Activated CD8-positive, alpha-beta memory T cell treated with anti-CD3 and anti-CD28 coated beads for 48 hours (primary cell): ENCODE measurements at regions not wholly inside any gene's neighbourhood (a gene's known extent, or its start where the extent isn't known, plus 50 kb on each side); places are given as distances from the start of the nearest gene placed in this dataset.

Experiments
- DNase-seq, 3 experiments: peaks; one replicate each; pipeline ENCODE4 v3.0.0-alpha.2; 2020; ENCODE audit warnings: low read depth in 2 of 3, low spot score in 2 of 3

DNA sequence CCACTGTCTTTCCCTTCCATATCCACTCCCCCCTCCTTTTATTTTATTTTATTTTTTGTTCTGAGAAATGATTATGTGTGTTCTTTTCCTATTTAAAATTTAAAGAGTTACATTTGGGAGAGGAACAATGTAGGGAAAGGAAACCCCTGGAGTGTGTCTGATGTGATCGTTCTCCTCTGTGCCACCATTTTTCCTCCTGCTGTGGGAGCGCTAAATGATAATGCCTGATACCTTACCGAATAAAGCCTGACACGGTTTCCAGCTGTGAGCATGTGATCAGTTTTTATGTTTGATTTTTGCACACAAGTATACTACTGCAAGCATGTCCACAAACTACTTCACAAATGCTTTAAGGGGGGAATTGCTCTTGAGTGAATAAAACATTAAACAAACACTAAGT is 317.8 kb upstream of the FANCL start:
- DNase-seq: no peak

DNA sequence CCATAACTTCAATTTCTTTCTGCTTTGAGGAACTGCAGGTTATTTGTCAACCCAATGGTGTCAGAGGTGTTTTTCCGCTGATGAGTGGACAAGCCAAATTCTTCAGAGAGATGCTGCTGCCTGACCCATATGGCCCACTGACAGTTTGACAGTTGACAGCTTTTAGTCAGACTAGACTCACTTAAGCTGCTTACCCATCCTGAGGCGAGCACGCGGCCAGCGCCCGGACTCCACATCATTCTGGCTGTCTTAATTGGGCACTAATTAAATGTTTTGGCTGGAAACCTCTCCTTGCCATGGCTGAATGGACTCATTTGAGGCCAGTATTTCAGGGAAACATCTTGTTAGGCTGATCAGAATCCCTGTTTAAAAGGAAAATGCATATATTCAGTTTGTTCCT is 316.1 kb upstream of the FANCL start:
- no peak for DNase-seq

DNA sequence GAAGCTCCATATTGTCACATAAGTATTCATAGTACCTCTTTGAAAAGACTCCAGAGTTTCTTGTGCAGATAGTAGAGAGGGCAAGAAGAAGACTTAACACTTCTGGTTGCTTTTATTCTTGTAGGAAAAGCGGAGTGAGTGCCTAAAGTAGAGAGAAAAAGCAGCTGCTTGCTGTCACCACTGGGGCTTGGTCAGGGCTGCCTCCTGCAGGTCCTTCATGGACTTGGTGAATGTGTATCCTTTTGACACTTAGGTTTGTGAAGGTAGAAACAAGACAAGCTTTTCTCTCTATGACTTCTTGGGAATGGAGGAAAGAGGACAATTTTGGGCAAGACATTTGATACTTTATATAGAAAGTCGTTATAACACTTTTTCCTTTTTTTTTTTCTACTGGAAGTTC is 312.8 kb upstream of the FANCL start:
- DNase-seq: no peak

DNA sequence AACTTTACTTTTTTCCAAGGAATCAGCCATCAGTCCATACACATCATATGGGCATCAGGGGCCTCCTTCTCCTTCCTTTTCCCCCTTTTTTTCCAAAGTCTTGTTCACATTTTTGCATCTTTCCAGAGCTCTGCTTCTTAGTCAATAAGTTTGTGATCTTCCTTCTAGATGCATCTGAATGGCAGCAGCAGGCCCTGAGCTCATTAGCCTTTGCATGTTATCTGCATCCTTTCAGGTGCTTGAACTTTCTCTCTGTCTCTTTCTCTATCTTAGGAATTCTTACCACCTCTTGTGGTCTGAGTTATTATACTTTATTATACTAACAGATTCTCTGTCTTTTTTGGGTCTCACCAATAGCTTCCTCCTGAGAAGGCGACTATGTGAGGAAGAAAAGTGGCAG is 312.4 kb upstream of the FANCL start:
- DNase-seq: no peak

DNA sequence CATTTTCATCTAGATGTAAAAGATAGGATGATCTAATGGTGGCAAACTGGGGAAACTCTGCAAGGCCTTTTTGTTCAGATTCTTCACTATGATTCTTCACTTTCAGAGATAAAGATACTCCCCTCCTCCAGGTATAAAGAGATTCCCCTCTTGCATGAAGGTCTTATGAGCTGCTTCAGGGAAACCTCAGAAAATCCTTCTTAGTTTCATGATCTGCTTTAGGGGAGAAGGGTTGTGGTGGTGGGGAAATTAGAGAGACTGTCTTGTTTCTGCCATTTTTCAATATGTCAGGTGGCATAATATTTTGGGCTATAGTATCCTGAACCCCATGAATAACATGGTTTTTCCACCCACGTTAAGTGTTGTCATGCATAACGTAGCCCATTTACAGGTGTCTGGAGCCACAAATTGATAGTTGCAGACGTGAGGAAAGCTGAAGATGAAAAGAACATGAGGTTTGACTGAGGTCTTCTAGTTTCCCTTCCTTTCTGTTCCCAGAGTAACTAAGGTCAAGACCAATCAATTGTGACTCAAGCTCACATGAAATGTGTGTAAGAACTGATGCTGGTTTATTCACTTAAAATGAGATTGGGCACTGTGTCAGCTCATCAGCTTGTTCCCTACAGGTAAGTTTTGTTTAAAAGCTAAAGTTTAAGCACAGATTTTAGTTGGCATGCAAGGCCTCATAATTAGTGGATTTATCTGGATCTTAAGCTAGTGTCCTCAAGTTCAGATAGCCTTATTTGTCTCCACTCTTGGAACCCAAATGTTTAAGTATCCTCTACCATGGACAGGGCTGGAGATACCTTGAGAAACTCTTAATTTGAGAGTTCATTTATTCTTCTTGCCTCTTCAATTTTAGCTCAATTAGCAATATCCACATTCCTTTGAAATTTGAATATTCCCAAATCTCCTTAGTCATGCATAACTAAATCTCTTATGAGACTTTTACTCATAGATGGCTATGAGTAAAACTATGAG is 304.5 kb upstream of the FANCL start:
- DNase-seq: no peak

DNA sequence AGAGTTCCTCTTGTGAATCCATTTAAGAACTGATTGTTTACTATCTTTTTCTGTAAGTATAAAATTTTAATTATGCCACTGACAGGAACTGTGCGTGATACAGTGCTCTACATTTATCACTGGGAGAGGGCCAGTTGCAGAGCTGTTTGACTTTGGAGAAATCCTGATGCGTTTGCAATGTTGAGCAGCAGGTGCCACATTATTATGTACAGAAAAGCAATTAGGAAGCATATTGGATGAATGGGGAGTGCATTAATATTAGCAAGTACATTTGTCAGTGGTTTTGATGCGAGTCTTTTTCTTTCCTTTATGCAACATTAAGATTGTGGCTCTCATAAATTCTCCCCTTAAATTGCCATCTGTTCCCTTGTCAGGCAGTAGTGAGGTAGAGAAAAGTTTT is 302.3 kb upstream of the FANCL start:
- DNase-seq: no peak

DNA sequence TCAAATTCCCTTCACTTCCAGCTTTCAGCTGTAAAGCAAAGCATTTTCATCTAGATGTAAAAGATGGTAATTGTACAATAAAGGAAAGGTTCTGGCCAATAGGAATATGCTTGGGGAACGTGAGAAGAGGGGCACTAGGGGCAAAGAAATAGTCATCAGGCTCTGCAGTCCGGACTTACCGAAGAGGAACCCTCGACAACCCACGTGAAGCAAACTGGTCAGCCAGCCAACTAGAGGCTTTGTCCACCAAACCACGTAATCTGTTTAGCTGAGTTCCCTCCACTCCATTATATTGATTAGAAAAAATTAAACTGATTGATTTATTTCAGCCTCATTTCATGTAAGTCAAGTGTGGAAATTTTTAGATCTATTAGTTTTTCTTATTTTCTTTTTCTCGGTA is 300.4 kb upstream of the FANCL start:
- DNase-seq: no peak

DNA sequence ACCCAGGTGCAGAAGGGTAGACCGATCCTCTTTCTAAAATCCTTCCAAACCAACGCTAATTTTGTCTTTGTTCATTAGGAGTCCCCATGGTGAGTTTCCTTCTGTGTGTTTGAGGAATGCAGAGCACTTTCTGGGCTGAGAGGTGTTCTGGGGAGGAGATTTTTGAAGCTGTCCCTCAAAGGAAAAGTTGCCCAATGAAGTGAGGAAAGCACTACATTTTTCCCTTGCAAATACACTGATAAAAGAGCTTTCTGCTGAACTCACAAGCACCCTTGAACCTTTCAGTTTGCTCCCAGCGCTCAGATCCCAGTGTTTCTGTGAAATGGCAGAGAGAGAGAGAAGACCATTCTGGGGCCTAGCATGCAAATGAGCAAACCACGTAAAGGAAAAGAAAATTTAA is 299.6 kb upstream of the FANCL start:
- DNase-seq: no peak

DNA sequence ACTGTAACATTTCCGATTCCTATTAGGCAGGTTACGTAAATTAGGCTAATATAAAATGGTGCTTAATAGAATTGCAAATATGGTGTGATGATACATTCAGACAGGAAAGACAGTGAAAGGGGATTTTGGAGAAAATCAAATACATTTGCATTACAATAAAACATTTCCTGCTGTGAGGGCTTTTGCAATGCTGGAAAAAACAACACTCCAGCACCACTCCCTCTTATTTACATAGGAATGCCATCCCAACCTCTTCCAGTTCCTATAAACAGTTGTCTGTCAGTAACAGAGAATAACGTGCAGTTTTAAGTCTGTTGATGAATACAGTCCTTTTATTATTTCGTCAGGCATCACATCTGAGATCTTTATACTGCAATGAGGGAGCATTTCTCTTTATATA is 298.8 kb upstream of the FANCL start:
- DNase-seq: no peak

DNA sequence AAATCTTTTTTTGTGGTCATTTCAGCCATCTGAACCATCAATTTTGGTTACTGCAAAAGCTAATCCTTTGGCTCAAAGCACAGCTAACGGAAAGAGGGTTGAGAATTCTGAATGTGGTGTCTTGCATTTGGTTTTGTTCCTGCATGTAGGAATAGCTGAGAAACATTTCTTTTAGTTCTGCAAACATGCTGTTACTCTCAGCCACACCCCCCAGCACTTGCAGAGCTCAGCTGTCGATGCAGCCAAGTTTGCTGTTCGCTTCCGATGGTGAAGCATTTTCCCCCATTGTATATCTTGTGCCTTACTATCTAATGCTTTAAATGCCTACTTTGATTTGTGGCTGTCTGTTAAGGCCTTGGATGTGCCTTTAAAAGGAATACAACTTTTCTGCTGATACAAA is 294.9 kb upstream of the FANCL start:
- no peak for DNase-seq

DNA sequence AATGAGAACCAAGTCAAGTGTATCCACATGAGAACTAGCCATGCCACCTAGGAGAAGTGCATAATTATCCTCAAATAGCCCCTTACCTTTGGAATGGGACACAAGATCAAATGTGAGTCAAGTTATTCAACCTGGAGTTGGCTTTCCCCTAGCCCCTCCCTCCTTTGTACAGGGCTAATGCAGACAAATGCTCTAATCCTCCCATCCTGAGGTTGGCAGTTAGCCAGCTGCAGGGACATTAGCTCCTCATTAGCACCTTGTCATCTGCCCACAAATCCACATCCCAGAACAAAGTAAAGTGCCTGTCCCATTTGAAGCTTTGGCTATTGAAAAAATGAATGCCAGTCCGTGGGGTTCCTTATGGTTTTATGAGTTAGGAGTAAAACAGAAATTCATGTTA is 294.1 kb upstream of the FANCL start:
- DNase-seq: no peak

DNA sequence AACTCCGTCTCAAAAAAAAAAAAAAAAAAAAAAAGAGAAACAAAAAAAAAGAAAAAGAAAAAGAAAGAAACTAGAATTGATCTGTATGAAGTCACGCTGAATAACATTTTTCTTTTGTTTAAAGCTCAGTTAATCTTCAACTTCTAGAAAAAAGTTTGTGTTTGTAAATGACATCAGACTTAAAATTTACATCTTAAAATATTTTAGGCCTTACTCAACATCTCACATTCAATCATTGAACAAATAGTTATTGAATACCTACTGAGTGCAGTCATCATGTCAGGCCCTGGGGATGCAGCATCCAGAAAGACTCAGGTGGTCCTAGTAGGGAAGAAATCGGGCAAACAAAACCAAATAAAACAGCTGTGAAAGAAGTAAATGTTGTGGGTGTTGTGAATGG is 292.3 kb upstream of the FANCL start:
- DNase-seq: no peak

DNA sequence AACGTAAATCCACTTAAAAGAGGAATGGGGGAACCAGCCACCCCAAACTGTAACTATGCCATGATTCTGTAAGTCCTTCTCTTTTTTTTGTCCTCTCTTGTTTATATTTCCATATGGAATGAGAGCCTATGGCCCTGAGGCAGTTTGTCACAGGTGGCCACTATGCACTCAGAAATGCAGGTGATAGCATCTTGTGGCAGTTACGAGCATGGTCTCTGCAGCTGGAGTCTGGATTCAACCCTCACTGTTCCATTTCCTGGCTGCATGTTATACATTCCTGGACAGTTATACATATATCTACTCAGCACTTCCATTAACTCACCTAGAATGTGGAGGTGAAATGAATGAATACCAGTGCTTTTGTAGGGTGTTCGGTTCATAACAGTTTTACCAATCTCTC is 291.5 kb upstream of the FANCL start:
- no peak for DNase-seq

DNA sequence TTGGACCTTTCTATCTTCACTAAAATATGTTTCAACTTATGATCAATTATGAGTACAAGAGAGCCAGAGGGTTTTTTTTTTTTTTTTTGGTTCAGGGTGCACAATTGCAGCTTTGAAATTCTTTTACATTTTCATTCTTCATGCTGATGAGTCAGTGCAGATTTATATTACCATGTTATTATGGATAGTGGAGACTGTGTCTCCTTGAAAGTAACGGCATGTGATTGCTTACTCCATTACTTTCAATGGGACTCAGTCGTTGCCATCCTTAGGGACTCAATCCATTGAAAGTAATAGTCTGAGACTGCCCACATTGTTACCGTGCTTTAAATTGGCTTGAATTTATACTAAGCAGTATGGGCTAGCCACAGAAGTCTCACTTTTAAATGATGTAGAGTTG is 286.5 kb upstream of the FANCL start:
- DNase-seq: no peak

DNA sequence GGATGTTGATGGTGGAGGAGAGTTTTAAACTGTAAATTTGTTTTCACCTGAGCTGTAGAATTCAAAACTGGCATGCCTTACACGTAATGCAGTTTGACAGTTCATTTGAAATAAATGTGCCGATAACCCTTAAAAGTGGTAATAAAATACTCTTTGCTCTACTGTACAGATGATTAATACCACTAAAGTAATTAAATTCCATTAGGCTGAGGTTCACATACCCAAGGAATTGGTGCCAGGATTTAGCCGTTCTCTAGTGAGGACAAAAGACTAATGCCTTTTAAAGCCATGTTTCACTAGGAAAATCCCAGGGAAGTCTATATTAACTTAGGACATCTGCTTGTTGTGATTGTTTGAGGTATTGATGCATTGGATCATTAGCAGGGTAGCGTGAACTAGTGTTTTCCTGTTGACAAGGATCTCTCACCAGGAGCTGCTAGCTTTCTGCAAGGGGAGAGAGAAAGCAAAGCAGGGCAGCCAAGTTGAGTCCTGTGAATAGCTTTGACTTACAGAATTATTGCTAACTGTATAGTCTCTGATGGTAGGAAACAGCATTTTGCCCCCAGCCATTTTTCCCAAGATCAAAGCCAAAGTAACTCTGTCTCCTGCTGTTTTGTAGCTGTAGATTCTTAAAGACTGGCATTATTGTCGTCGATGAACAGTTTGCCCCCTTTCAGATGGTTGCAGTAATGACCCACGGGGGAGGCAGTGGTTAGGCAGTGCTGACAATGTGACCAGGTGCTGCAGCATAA is 280.9 kb upstream of the FANCL start:
- no peak for DNase-seq

DNA sequence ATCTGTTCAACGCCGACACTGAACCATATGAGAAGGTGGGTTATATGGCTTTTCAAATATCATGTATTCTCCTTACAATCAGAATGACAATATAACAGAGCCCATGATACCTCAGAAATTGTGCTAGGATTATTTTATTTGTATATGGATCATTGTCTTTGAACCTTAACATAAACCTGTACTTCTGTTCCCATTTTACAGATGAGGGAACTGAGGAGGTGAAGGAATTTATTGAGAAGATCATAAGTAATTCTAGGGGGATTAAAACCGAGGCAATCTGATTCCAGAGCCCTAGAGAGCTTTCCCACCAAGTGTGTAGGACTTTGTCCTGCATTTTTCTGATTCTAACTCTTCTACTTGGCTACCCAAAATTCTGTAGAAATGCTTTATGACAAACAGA is 279.8 kb upstream of the FANCL start:
- no peak for DNase-seq

DNA sequence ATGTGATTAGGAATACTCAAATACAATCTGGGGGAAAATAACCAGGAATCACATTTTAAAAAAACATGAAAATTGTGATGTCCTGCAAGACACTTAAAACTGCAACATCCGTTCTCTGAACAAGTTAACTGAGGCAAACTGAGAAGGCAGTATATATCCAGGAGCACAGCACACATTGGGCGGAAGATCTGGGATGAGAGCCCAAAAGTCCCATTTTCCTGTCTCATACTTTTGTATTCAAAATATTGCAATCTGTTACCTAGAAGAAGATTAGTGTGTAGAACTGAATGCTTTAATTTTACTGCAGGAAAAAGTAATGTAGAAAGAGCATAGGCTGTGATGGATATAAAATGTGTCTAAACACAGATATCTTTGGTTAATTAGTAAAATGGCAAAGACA is 276.8 kb upstream of the FANCL start:
- no peak for DNase-seq

DNA sequence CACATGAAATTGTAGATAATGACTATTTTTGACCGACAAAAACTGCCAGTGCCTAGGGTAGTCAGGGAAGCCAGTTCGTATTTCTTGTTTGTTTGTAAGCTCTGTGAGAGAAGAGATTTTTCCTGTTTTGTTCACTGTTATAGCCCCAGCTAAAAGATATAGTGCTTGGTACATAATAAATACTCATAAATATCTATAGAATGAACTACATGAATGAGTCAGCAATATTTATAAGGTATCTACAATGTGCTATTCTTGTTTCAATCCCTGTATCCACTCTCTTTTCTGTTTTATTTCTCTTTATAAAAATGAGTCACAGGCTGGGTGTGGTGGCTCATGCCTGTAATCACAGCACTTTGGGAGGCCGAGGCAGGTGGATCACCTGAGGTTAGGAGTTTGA is 275.6 kb upstream of the FANCL start:
- DNase-seq: no peak

DNA sequence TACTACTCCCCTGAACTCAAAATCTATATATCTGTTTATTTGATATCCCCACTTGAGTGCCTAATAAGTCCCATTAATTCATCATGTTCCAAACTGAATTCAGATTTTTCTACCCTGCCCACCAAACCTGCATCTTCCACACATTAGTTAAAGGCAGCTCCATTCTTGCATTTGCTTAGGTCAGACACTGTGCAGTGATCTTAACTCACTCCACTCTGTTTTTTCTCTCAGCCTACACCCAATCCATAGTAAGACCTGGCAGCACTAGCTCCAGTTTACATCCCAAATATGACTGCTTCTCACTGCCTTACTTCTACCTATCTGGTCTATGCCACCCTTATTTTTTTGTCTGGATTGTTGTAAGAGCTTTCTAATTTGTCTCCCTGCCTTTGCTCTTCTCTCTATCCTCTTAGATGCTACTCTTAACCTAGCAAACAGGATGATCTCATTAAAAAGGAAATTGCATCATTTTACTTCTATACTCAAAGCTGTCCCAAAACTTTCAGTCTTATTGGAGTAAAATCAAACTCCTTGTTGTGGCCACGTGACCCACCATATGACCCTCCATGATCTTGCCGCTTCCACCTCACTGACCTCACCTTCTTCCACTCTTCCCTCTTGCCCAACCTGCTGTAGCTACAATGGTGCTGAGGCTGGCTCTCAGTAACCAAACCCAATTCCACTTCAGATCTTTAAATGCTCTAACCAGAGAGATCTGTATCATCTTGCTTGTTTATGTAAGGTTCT is 274.9 kb upstream of the FANCL start:
- DNase-seq: no peak

DNA sequence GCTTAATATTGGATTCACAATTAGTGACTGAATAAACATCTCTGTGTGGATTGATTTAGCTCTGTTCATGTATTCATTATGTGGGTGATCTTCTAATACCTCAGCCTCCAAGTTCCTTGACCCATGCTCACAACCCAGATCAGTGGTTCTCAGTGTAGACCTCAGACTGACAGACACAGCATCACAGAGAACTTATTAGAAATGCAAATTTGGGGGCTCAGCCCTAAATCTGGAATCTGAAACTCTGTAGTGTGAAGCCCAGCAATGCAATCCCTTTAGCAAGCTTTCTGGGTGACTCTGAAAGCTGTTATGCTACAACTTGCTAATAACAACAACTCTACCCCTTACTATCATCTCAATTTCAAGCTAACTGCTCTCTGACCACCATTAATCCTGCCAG is 273.1 kb upstream of the FANCL start:
- no peak for DNase-seq

DNA sequence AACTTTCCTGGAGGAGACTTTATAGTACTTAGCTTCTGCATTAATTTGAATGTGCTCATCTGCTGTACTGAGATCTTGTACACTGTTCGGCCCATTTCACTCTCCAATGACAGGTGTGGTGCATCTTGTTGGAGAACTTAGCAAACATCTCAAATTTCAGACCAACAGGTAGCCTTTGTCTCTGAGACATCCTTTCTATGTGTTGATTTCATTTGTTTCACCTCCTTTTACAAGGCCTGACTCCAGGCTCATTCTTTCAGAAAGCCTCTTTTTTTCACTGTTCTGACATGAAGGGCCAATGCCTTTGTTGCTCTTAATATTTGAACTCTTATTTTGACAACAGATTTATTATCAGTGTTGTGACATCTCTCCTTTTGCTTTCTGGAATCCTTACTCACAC is 271.8 kb upstream of the FANCL start:
- DNase-seq: no peak

DNA sequence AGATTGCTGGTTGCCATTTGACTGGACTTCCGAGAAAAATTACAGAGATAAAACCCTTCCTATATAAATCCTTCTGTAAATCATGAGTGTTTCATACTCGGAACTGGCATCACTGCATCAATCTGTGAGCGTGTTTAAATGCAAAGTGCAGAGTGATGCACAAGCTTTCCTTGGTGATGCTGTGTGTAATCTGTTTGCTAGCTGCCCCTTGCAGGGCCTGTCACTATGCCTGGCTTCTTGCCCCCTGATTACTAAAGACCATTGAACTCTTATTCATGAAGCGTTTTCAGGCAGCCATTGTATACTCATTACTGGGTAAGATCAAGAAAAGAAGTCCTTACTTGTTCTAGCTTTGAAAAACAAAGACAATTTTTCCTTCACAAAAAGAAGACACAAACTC is 266.9 kb upstream of the FANCL start:
- no peak for DNase-seq
